ENCODE measurements at regions not wholly inside any gene's neighbourhood (a gene's known extent, or its start where the extent isn't known, plus 50 kb on each side); places are given as distances from the start of the nearest gene placed in this dataset.

DNA sequence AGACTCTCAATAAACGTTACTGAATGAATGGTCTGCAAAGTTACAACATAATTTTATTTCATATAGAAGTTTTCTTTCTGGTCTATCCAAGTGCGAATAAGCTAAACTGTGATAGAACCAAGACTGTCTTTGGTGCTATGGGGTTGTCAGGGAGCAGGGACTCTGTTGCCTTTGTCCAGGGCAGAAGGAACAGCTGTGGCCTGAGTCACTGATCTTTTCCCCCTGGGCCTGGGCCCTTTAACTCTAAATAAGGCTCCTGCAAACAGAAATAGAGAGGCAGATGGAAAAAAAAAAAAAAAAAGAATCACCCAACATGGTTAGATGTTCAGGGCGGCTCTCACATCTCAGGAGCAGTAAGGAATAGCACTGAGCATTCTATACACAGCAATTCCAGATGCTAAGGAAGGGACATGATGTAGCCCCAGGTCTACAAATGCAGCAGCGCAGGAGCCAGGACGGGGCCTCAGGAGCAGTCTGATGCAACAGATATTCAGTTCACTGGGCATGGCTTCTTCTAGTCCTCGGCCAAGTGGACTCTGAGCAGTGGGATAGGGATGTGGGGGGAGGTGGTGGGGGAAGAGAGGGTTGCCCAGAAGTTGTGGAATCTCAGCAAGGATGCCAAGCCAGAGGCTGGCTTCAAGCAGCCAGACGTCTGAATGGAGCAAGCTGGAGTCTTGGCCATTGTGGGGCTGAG lies 247.1 kb upstream of the SIX2 start:
- no peak for DNase-seq (ENCODE audit: low read depth)
- TF ChIP-seq, protein P1, sequence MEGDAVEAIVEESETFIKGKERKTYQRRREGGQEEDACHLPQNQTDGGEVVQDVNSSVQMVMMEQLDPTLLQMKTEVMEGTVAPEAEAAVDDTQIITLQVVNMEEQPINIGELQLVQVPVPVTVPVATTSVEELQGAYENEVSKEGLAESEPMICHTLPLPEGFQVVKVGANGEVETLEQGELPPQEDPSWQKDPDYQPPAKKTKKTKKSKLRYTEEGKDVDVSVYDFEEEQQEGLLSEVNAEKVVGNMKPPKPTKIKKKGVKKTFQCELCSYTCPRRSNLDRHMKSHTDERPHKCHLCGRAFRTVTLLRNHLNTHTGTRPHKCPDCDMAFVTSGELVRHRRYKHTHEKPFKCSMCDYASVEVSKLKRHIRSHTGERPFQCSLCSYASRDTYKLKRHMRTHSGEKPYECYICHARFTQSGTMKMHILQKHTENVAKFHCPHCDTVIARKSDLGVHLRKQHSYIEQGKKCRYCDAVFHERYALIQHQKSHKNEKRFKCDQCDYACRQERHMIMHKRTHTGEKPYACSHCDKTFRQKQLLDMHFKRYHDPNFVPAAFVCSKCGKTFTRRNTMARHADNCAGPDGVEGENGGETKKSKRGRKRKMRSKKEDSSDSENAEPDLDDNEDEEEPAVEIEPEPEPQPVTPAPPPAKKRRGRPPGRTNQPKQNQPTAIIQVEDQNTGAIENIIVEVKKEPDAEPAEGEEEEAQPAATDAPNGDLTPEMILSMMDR (IDR thresholded peaks at IDR 0.05; ENCODE audit: insufficient read depth, low read length, poor library complexity, severe bottlenecking) = no peak
- Histone ChIP-seq H3K4me3 (ENCODE audit: low read depth, low read length) (no peak overlapping the region), H3K36me3 (ENCODE audit: control insufficient read depth, insufficient read depth, low read length) (no peaks in the 10 kb centered on the region), H3K27me3 (ENCODE audit: control insufficient read depth, insufficient read depth, low read length) (peaks cover 2% of the 10 kb centered on the region)

DNA sequence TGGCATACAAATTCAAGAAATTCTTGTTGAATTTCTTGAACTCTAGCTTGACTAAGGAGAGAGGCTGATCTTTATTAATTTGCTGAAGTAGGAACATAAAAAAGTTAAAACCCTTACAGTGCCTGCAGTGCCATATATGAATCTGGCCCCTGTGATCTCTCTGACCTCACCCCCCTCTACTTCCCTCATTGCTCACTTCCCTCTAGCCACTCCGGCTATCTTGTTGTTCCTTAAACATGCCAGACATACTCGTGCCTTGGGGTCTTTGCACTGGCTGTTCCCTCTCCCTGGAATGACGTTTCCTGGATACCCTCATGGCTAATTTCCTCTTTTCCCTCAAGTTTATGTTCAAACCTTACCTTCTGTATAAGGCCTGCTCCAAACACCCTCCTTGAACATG lies 246.3 kb upstream of the SIX2 start:
- no peaks in the 10 kb centered on the region for H3K36me3 ChIP-seq (ENCODE audit: control insufficient read depth, insufficient read depth, low read length)
- DNase-seq (ENCODE audit: low read depth) = no peak
- H3K27me3 ChIP-seq (ENCODE audit: control insufficient read depth, insufficient read depth, low read length) = no peaks in the 10 kb centered on the region
- no peak overlapping the region for H3K4me3 ChIP-seq (ENCODE audit: low read depth, low read length)
- TF ChIP-seq, protein P1 (IDR thresholded peaks at IDR 0.05; ENCODE audit: insufficient read depth, low read length, poor library complexity, severe bottlenecking) = no peak

DNA sequence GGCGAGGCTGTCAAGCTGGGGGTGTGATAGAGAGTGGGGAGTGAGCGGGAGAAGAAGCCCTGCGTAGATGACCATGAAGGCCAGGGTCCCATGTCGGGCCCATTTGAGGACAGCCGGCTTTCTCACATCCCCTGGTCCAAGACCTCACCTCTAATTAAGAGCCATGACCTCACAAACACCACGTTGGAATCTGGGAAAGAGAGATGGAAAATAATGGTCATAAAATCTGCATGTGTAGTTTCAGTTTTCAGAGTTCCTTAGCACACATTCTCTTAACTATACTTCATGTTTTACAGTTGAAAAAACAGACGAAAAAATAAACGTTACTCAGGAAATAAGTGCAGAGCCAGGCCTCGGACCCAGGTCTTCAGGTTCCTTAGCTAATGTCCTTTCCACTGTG lies 244.8 kb upstream of the SIX2 start:
- no peak overlapping the region for H3K4me3 ChIP-seq (ENCODE audit: low read depth, low read length)
- DNase-seq (ENCODE audit: low read depth) = no peak
- TF ChIP-seq, protein P1 (IDR thresholded peaks at IDR 0.05; ENCODE audit: insufficient read depth, low read length, poor library complexity, severe bottlenecking) = no peak
- H3K27me3 ChIP-seq (ENCODE audit: control insufficient read depth, insufficient read depth, low read length) = no peaks in the 10 kb centered on the region
- H3K36me3 ChIP-seq (ENCODE audit: control insufficient read depth, insufficient read depth, low read length) = no peaks in the 10 kb centered on the region

DNA sequence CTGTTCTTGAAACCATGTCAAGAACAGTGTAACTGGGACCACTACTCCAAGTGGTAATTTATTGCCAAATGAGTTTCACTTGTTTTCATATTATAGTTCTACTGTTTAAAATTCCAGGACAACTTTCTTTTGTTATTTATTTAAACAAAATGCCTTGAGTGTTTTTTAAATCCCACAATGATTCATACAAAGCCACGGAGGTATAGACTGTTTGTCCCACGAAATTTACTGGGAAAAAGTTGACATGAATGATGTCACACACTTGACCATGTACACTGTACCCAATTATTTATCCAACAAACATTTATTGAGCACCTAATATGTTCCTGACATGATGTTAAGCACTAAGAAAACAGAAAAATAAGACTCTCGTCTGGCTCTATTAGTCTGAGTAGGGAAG lies 243.9 kb upstream of the SIX2 start:
- Histone ChIP-seq H3K36me3 (ENCODE audit: control insufficient read depth, insufficient read depth, low read length) (no peaks in the 10 kb centered on the region), H3K4me3 (ENCODE audit: low read depth, low read length) (no peak overlapping the region), H3K27me3 (ENCODE audit: control insufficient read depth, insufficient read depth, low read length) (no peaks in the 10 kb centered on the region)
- TF ChIP-seq, protein P1 (IDR thresholded peaks at IDR 0.05; ENCODE audit: insufficient read depth, low read length, poor library complexity, severe bottlenecking) = no peak
- DNase-seq (ENCODE audit: low read depth) = no peak

DNA sequence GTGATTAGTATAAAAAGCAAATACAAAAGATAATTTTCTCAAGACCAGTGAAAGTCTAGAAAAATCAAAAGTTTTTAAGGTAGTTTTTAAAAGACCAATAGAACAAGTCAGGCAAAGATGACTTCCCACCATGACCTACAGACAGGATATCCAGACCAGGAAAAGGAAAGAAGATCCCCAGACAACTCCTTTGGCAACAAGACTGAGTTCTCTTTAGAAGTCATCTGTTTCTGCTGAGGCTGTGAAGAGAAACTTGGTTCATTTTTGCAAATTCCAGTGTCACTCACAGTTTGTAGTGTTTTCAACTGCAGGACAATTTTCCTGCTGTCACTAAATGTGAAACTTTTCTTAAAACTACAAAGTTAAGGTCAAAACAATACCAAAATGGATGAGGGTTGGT lies 240.9 kb upstream of the SIX2 start:
- DNase-seq (ENCODE audit: low read depth) = no peak
- TF ChIP-seq, protein P1 (IDR thresholded peaks at IDR 0.05; ENCODE audit: insufficient read depth, low read length, poor library complexity, severe bottlenecking) = no peak
- Histone ChIP-seq H3K27me3 (ENCODE audit: control insufficient read depth, insufficient read depth, low read length) (no peaks in the 10 kb centered on the region), H3K36me3 (ENCODE audit: control insufficient read depth, insufficient read depth, low read length) (no peaks in the 10 kb centered on the region), H3K4me3 (ENCODE audit: low read depth, low read length) (no peak overlapping the region)

DNA sequence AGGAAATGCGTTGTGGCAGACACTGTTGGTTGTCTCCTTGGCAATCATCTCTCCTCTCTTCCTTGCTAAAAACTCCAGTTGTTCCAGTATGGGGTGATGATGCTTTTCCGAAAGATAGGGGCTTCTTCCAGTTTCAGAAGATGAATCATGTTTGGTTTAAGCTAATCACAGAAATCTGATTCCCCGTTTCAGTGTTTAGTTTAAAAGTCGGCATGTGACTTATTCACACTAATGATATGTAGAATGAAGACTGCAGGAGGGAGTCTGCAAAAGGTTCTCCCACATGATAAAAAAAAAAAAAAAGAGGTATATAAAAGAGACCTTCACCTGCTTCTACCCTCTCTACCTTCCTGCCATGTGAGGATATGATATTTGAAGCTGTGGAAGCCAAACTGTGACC lies 239.0 kb upstream of the SIX2 start:
- TF ChIP-seq, protein P1 (IDR thresholded peaks at IDR 0.05; ENCODE audit: insufficient read depth, low read length, poor library complexity, severe bottlenecking) = no peak
- DNase-seq (ENCODE audit: low read depth) = no peak

More for the DNA sequence above, 239.0 kb upstream of the SIX2 start:
- H3K36me3 ChIP-seq (ENCODE audit: control insufficient read depth, insufficient read depth, low read length) = no peaks in the 10 kb centered on the region
- no peak overlapping the region for H3K4me3 ChIP-seq (ENCODE audit: low read depth, low read length)
- H3K27me3 ChIP-seq (ENCODE audit: control insufficient read depth, insufficient read depth, low read length) = no peaks in the 10 kb centered on the region

Data from kidney epithelial cell (primary cell).